RPMI7951 (cell line): ENCODE measurements at regions not wholly inside any gene's neighbourhood (a gene's known extent, or its start where the extent isn't known, plus 50 kb on each side); places are given as distances from the start of the nearest gene placed in this dataset.

Experiments
- DNase-seq: peaks from one replicate; pipeline ENCODE4 v3.0.0-alpha.2; 2012; ENCODE audit warnings: low read depth

GRCh38 chr9:78563269-78563668 is 266.3 kb downstream of the PSAT1 start:
- DNase-seq, result no peak

GRCh38 chr9:78565481-78565880 is 268.6 kb downstream of the PSAT1 start:
- no peak for DNase-seq

GRCh38 chr9:78566521-78566920 is 269.6 kb downstream of the PSAT1 start:
- no peak for DNase-seq

- no peak for DNase-seq
Observed at GRCh38 chr9:78566948-78567675, 270.2 kb downstream of the PSAT1 start.

GRCh38 chr9:78567693-78568092 is 270.8 kb downstream of the PSAT1 start:
- DNase-seq, result no peak

GRCh38 chr9:78568774-78569173 is 271.8 kb downstream of the PSAT1 start:
- DNase-seq, result no peak

GRCh38 chr9:78572266-78572665 is 275.3 kb downstream of the PSAT1 start:
- DNase-seq, result no peak

GRCh38 chr9:78573205-78573604 is 276.3 kb downstream of the PSAT1 start:
- DNase-seq, result no peak

- DNase-seq, result no peak
Observed at GRCh38 chr9:78573669-78574068, 276.7 kb downstream of the PSAT1 start.

GRCh38 chr9:78574354-78575045 is 277.6 kb downstream of the PSAT1 start:
- no peak for DNase-seq

GRCh38 chr9:78575081-78575480 is 278.2 kb downstream of the PSAT1 start:
- no peak for DNase-seq

GRCh38 chr9:78575771-78576170 is 278.8 kb downstream of the PSAT1 start:
- no peak for DNase-seq

GRCh38 chr9:78577156-78577906 is 280.4 kb downstream of the PSAT1 start:
- no peak for DNase-seq

- no peak for DNase-seq
Observed at GRCh38 chr9:78578072-78578471, 281.1 kb downstream of the PSAT1 start.

- no peak for DNase-seq
Observed at GRCh38 chr9:78582821-78583220, 285.9 kb downstream of the PSAT1 start.

GRCh38 chr9:78584589-78584988 is 287.7 kb downstream of the PSAT1 start:
- no peak for DNase-seq

GRCh38 chr9:78585909-78586308 is 289.0 kb downstream of the PSAT1 start:
- no peak for DNase-seq

- no peak for DNase-seq
Observed at GRCh38 chr9:78590068-78590467, 293.1 kb downstream of the PSAT1 start.

GRCh38 chr9:78592811-78593210 is 295.9 kb downstream of the PSAT1 start:
- DNase-seq, result no peak

GRCh38 chr9:78595200-78595945 is 298.4 kb downstream of the PSAT1 start:
- no peak for DNase-seq

- DNase-seq, result no peak
Observed at GRCh38 chr9:78596346-78596745, 299.4 kb downstream of the PSAT1 start.

GRCh38 chr9:78598120-78598519 is 301.2 kb downstream of the PSAT1 start:
- DNase-seq, result no peak
